LNCAP (cell line): ENCODE measurements at regions not wholly inside any gene's neighbourhood (a gene's known extent, or its start where the extent isn't known, plus 50 kb on each side); places are given as distances from the start of the nearest gene placed in this dataset.

Experiments used
- CTCF ChIP-seq: fragments of 450-650 bp; IDR thresholded peaks from 2 replicates; pipeline ENCODE4 v1.5.1; 2017; ENCODE audit warnings: mild to moderate bottlenecking

- no peak for TF ChIP-seq CTCF
Measured at GRCh38 chr1:198892065-198892464, 253.2 kb downstream of the PTPRC start.

DNA sequence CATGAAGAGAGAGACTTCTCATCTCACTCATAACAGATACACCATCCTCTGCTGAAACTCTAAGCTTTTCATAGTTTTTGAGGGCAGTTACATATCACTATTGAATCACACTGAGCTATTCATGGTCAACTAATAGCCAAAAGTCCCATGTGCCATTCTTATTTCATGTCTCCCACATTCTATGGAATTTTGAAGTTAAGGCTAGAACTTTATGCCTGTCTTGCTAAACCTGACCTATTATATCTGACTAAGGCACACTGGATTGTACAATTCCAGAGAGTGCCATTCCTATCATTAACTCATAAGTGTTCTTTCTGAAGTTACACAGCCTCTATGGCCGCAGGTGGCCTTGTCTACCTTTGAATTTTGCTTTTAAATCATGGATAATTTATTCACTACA, 254.3 kb downstream of the PTPRC start:
- TF ChIP-seq CTCF: no peak

GRCh38 chr1:198893763-198894444, 255.1 kb downstream of the PTPRC start:
- no peak for TF ChIP-seq CTCF

DNA sequence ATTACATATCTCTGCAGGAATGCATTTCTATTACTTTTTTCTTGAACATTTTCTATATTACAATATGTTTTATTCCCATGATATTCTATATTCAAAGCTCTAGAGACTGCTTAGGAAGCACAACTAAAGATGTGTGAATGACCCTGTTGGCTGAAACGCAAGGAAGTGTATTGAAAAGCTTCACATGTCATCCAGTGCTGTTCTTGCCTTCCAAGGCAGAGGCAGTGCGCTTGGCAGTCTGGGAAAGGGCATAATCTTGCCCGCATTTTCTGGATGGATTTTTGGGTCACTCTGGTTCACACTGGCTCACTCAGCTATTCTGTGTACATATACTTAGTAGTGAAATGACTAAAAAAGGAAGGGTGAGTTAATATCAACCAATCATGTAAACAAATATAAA, 262.4 kb downstream of the PTPRC start:
- no peak for TF ChIP-seq CTCF

DNA sequence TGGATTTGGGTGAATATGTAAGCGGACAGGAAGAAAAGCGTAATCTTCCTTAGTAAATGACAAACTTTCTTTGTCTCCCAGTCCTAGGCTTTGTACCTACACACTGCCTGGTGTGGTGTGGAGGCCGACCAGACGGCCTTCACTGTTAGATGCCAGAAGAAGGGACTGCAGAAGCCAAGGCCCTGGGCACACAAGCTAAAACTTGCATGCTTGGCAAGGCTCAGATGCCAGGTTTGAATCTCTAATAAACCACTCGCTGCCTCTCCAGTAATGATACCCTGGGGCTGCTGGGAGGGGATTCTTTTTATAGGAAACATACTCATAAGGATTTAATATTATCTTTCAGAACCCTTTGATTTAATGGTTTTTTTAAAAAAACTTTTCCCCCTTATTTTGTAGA, 263.8 kb downstream of the PTPRC start:
- TF ChIP-seq CTCF: no peak

GRCh38 chr1:198903203-198903602, 264.4 kb downstream of the PTPRC start:
- no peak for TF ChIP-seq CTCF

DNA sequence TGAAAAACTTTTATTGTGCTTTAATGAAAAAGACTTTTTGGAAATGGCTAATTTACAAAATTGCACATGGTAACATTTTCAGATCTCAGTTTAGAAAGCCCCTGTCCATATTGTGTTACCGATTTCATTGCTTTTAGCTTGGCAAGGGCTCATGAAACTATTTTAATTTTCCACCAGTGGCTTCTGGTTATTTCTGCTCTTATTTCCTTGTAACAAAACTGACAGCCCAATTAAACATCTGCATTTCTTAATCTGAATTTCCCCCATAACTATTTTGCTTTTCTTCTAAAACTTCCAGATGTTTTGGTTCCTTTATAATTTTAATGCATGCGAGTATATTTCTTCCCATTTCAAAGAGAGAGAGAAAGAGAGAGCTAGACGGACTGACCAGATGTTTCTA, 264.8 kb downstream of the PTPRC start:
- TF ChIP-seq CTCF: no peak

- TF ChIP-seq CTCF: no peak
Measured at GRCh38 chr1:198904321-198904720, 265.5 kb downstream of the PTPRC start.
